G401 (cell line): ENCODE measurements at regions not wholly inside any gene's neighbourhood (a gene's known extent, or its start where the extent isn't known, plus 50 kb on each side); places are given as distances from the start of the nearest gene placed in this dataset.

Experiments used
- DNase-seq: peaks from one replicate; pipeline ENCODE4 v3.0.0-alpha.2; 2015; ENCODE audit warnings: low spot score
- in situ Hi-C: cut with HindIII; loops from 2 replicates; pipeline ENCODE4 v1.10.0; 2016; ENCODE audit warnings: low sequenced_read_pairs, mixed read lengths

- in situ Hi-C loops: no loop called here
These were observed 381.5 kb upstream of the PSMD7 start for GRCh38 chr16:73915140-73915539.

DNA sequence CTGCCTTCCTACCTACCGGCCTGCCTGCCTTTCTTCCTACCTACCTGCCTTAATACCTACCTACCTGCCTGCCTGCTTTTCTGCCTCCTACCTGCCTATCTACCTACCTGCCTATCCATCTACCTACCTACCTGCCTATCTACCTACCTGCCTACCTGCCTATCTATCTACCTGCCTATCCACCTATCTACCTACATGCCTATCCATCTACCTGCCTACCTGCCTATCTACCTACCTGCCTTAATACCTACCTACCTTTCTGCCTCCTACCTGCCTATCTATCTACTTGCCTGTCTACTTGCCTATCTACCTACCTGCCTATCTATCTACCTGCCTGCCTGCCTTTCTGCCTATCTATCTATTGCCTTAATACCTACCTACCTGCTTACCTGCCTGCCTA lies 383.8 kb upstream of the PSMD7 start:
- in situ Hi-C loops: no loop called here
- no peak for DNase-seq

More at GRCh38 chr16:73915140-73915539, 381.5 kb upstream of the PSMD7 start:
- DNase-seq: no peak

DNA sequence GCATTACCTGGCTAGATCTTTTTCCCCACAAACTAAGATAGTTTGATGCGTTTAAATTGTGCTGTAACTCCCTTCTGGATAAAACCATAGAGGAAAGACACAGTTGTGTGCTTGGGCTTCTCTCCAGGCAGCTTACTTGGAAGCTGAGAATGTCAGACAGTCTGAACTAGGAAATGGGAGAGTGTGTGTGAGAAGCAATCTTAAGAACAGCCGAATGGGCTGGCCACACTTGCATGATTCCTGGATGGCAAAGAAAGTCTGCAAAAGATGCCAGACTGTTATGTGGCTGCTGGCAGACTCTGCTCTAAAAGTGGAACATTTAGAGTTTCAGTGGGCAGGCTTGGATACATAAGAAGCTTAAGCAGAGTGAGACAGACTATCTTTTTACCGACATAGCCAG lies 384.3 kb upstream of the PSMD7 start:
- in situ Hi-C loops: no loop called here
- no peak for DNase-seq

- no peak for DNase-seq
- in situ Hi-C loops: no loop called here
These were observed 387.0 kb upstream of the PSMD7 start for GRCh38 chr16:73909529-73910035.

DNA sequence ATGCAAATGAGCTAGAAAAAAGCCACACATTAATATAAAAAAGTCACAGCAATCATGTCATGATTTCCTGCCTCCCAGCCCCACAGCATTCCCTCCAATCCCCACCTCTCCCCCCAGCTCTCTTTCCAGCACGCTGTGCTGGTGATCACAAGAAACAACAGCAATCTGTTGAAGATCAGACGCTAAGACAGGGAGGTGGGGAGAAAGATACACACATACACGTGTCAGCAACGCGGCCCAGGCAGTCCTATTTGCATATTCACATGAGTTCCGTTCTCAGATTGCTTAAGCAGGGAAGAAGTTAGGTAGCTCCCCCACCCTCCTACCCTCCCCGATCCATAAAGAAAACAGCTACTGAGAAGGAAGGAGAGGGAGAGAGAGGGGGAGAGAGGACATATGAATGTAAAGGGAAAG lies 405.5 kb upstream of the PSMD7 start:
- no peak for DNase-seq
- in situ Hi-C loops: no loop called here

GRCh38 chr16:73890186-73891128 lies 406.2 kb upstream of the PSMD7 start:
- DNase-seq: no peak
- in situ Hi-C loops: no loop called here

DNA sequence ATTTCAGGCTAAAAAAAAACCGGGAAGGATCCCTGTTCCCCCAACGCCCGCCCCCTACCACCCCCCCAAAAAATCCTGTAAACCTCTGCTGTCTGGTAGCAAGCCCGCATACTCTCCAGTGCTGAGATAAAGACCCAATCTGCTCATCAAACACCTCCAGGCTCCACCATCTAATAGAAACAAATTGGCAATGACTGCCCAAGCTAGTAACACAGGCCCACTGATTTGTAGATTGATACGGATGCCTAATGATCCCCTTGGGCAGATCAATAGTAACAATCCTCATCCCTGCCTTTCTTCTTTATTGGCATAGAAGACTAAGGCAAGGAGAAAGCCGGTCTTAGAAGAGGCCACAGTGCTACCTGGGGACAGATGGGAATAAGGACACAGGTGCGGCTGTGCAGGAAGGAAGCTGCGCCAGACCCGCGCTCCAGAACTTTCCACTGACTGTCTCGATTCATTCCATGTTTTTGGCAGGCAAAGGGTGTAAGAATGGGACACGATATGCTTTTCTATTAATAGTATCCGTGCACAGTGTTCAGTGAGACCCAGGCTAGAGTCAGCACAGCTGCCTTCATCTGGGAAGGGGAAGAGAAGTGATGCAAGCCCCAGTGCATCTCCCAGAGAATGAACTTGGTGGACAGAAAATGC lies 407.6 kb upstream of the PSMD7 start:
- in situ Hi-C loops: no loop called here
- DNase-seq: no peak

- DNase-seq: no peak
- in situ Hi-C loops: no loop called here
These were observed 408.7 kb upstream of the PSMD7 start for GRCh38 chr16:73887911-73888310.

DNA sequence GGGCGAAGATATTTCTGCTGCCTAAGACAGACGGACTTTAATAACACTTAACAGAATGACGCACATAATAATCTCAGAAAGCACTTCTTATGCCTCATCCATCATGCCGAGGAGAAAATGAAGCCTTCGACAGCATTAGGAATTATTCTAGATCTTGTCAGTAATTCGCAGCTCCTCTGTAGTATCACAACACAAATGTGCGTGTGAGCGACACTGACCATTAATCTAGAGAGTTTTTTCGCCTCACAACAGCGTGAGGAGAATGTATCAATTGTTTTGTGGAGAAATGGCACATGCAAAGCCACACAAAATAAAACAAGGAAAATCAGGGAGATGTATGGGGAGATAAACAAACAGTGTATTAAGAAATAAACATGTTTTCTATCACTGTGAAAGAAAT lies 410.2 kb upstream of the PSMD7 start:
- no peak for DNase-seq
- in situ Hi-C loops: no loop called here

- DNase-seq: no peak
- in situ Hi-C loops: no loop called here
These were observed 411.3 kb upstream of the PSMD7 start for GRCh38 chr16:73885319-73885718.

GRCh38 chr16:73883841-73884240 lies 412.8 kb upstream of the PSMD7 start:
- DNase-seq: no peak
- in situ Hi-C loops: no loop called here

DNA sequence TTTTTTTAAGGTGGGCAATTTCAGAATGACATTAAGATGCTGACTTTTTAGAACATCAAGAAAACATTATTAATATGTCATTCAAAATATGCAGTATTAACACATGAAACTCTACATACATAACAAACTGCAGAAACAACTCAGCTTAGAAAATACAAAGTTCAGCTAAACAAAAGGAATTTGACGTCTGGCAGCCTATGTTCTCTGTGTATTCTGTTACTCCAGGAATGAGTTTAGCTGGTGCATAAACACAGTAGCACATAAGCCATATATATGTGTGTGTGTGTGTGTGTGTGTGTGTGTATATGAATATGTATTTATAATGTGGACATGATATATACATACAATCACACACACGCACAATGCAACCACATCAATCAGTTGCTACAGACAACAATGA lies 413.5 kb upstream of the PSMD7 start:
- no peak for DNase-seq

GRCh38 chr16:73882651-73883050 lies 414.0 kb upstream of the PSMD7 start:
- in situ Hi-C loops: no loop called here
- no peak for DNase-seq

More for the DNA sequence above, 413.5 kb upstream of the PSMD7 start:
- in situ Hi-C loops: no loop called here

DNA sequence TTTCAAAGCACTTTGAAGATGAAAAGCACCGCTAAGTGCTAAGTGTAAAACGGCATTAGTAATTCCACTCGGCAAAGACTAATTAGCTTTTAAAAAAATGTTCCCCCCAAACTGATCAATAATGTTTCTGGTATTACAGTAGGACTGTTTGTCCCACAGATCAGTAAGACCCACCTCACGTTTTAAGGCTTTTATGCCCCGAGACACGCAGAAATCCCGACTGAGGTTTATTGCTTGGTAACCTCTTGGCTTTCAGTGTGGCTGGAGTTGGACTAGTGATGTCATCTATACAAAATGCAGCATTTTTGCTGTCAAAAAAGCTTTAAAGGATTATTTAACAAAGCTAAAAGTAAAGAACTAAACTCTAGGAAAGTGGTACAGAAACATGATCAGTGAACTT lies 414.6 kb upstream of the PSMD7 start:
- DNase-seq: no peak
- in situ Hi-C loops: no loop called here

- DNase-seq: no peak
- in situ Hi-C loops: no loop called here
These were observed 417.0 kb upstream of the PSMD7 start for GRCh38 chr16:73879621-73880020.

DNA sequence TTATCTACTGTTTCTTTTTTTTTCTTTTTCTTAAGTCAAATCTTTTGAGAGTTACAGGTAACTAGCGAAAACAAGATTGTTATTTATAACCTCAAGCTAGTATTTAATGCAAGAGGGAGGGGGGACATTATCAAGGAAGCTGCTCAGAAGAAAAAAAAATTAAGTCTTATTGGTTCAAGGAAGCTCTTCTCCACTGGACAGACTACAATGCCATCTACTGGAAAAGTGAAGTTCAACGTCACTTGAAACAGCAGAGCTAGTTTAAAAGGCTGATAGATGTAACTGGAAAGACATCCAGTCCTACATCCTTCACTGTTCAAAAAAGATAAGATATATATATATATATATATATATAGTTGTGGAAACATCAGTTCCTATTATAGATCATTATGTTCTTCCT lies 418.0 kb upstream of the PSMD7 start:
- in situ Hi-C loops: no loop called here

GRCh38 chr16:73877150-73877549 lies 419.5 kb upstream of the PSMD7 start:
- no peak for DNase-seq
- in situ Hi-C loops: no loop called here

More for the DNA sequence above, 418.0 kb upstream of the PSMD7 start:
- DNase-seq: peak; percentile 49

GRCh38 chr16:73875996-73876690 lies 420.5 kb upstream of the PSMD7 start:
- DNase-seq: no peak
- in situ Hi-C loops: no loop called here

DNA sequence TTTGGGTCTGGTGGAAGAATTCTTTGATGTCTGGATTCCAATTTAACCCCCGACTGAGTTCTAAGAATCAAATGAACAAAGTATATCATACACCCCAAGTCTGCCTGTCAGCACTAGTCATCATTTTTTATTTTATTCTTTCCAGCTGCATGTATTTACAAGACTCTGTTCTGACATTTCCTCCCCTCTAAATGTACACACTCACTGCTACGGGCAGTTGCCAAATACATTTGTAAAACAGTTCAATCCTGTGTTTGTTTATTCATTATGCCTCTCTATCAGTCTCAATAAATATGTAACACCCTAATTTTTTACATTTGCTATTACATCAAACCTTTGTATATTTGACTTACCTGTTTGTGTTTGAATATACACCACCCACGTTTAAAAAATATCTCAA lies 422.3 kb upstream of the PSMD7 start:
- DNase-seq: no peak
- in situ Hi-C loops: no loop called here

- in situ Hi-C loops: no loop called here
These were observed 423.0 kb upstream of the PSMD7 start for GRCh38 chr16:73873643-73874042.

More at GRCh38 chr16:73873643-73874042, 423.0 kb upstream of the PSMD7 start:
- DNase-seq: no peak
